ENCODE measurements at regions not wholly inside any gene's neighbourhood (a gene's known extent, or its start where the extent isn't known, plus 50 kb on each side); places are given as distances from the start of the nearest gene placed in this dataset.

GRCh38 chr1:239243006-239243405 is 143.4 kb upstream of the CHRM3 start:
- Histone ChIP-seq H3K9ac (ENCODE audit: low read length) (no peak overlapping the region), H3K27ac (ENCODE audit: low read length) (no peak overlapping the region)

DNA sequence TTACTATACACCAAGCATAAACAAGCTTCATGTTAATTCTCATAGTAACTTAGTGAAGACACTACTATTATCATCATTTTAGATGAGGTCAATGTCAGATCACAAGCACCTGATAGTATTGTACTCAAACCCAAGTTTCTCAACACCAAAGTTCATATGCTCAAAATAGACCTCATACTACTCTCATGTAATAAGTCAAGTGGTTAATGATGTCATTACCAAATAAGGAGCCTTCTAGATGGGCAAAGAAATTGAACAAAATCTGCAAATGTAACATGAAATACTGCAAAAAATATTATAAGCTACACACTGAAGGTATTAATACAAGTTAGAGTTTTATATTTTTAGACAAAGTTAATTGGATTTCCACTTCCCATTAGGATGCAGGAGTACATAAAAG is 144.0 kb upstream of the CHRM3 start:
- no peaks in the 10 kb centered on the region for H3K4me1 ChIP-seq (ENCODE audit: low read length)
- H3K36me3 ChIP-seq (replicated peaks; ENCODE audit: insufficient read depth, low read length): no peaks in the 10 kb centered on the region
- H3K4me2 ChIP-seq (ENCODE audit: low read depth, low read length): no peak overlapping the region
- no peaks in the 10 kb centered on the region for H3K9me3 ChIP-seq (replicated peaks; ENCODE audit: insufficient read depth, low read length)
- no peak overlapping the region for H3K27ac ChIP-seq (ENCODE audit: low read length)
- no peaks in the 10 kb centered on the region for H3K27me3 ChIP-seq (replicated peaks; ENCODE audit: insufficient read depth, low read length)
- H3F3A ChIP-seq (ENCODE audit: insufficient read depth, low read length): no peaks in the 10 kb centered on the region
- H3K79me2 ChIP-seq (ENCODE audit: low read length): no peaks in the 10 kb centered on the region
- H4K20me1 ChIP-seq (ENCODE audit: insufficient read depth, low read length): no peaks in the 10 kb centered on the region
- TF ChIP-seq, protein P1, sequence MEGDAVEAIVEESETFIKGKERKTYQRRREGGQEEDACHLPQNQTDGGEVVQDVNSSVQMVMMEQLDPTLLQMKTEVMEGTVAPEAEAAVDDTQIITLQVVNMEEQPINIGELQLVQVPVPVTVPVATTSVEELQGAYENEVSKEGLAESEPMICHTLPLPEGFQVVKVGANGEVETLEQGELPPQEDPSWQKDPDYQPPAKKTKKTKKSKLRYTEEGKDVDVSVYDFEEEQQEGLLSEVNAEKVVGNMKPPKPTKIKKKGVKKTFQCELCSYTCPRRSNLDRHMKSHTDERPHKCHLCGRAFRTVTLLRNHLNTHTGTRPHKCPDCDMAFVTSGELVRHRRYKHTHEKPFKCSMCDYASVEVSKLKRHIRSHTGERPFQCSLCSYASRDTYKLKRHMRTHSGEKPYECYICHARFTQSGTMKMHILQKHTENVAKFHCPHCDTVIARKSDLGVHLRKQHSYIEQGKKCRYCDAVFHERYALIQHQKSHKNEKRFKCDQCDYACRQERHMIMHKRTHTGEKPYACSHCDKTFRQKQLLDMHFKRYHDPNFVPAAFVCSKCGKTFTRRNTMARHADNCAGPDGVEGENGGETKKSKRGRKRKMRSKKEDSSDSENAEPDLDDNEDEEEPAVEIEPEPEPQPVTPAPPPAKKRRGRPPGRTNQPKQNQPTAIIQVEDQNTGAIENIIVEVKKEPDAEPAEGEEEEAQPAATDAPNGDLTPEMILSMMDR (IDR thresholded peaks at IDR 0.05; ENCODE audit: low read length): no peak
- no peaks in the 10 kb centered on the region for H3K9me2 ChIP-seq (replicated peaks; ENCODE audit: insufficient read depth, low read length)
- no peak for DNase-seq
- no peak overlapping the region for H3K9ac ChIP-seq (ENCODE audit: low read length)
- no peak overlapping the region for H2AFZ ChIP-seq (ENCODE audit: low read length)
- no peak overlapping the region for H3K4me3 ChIP-seq (ENCODE audit: low read length)

More at GRCh38 chr1:239243006-239243405, 143.4 kb upstream of the CHRM3 start:
- H3K4me1 ChIP-seq (ENCODE audit: low read length): no peaks in the 10 kb centered on the region
- peak; percentile 37 for DNase-seq
- no peaks in the 10 kb centered on the region for H3F3A ChIP-seq (ENCODE audit: insufficient read depth, low read length)
- H3K4me3 ChIP-seq (ENCODE audit: low read length): no peak overlapping the region
- no peak for TF ChIP-seq EZH2 (optimal IDR thresholded peaks at IDR 0.05; ENCODE audit: low read depth, low read length)
- no peak for TF ChIP-seq EZH2phosphoT487 (IDR thresholded peaks at IDR 0.05; ENCODE audit: low read length)
- TF ChIP-seq, protein P1 (IDR thresholded peaks at IDR 0.05; ENCODE audit: low read length): no peak
- H3K9me2 ChIP-seq (replicated peaks; ENCODE audit: insufficient read depth, low read length): no peaks in the 10 kb centered on the region
- no peaks in the 10 kb centered on the region for H3K36me3 ChIP-seq (replicated peaks; ENCODE audit: insufficient read depth, low read length)
- no peaks in the 10 kb centered on the region for H4K20me1 ChIP-seq (ENCODE audit: insufficient read depth, low read length)
- no peak overlapping the region for H3K4me2 ChIP-seq (ENCODE audit: low read depth, low read length)
- no peaks in the 10 kb centered on the region for H3K79me2 ChIP-seq (ENCODE audit: low read length)
- H3K9me3 ChIP-seq (replicated peaks; ENCODE audit: insufficient read depth, low read length): no peaks in the 10 kb centered on the region
- H2AFZ ChIP-seq (ENCODE audit: low read length): no peak overlapping the region
- no peaks in the 10 kb centered on the region for H3K27me3 ChIP-seq (replicated peaks; ENCODE audit: insufficient read depth, low read length)

DNA sequence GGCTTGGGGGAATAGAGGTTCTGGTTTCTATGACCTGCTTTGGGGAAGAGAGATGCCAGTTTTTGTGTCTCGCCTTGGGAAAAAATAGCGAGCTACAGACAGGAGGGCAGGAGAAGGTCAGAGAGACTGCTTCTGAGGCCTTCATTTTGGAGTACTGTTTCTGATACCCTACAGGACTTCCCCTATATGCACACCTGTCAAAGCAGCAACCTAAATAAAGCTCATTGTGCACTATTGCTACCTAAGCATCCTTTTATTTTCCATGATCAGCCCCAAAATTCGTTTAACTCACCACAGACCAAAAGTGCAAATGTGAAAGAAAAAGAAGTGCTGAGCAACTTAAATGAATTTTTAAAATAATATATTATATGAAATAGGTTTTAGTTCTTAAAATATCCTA is 145.6 kb upstream of the CHRM3 start:
- no peaks in the 10 kb centered on the region for H3K4me1 ChIP-seq (ENCODE audit: low read length)
- TF ChIP-seq, protein P1 (IDR thresholded peaks at IDR 0.05; ENCODE audit: low read length): no peak
- TF ChIP-seq EZH2 (optimal IDR thresholded peaks at IDR 0.05; ENCODE audit: low read depth, low read length): no peak
- TF ChIP-seq EZH2phosphoT487 (IDR thresholded peaks at IDR 0.05; ENCODE audit: low read length): no peak

More for the DNA sequence above, 145.6 kb upstream of the CHRM3 start:
- no peaks in the 10 kb centered on the region for H3F3A ChIP-seq (ENCODE audit: insufficient read depth, low read length)
- H4K20me1 ChIP-seq (ENCODE audit: insufficient read depth, low read length): no peaks in the 10 kb centered on the region
- no peak overlapping the region for H3K4me2 ChIP-seq (ENCODE audit: low read depth, low read length)
- H3K27me3 ChIP-seq (replicated peaks; ENCODE audit: insufficient read depth, low read length): no peaks in the 10 kb centered on the region
- H3K27ac ChIP-seq (ENCODE audit: low read length): no peak overlapping the region
- no peaks in the 10 kb centered on the region for H3K9me3 ChIP-seq (replicated peaks; ENCODE audit: insufficient read depth, low read length)
- H3K9me2 ChIP-seq (replicated peaks; ENCODE audit: insufficient read depth, low read length): no peaks in the 10 kb centered on the region
- no peaks in the 10 kb centered on the region for H3K36me3 ChIP-seq (replicated peaks; ENCODE audit: insufficient read depth, low read length)
- H3K9ac ChIP-seq (ENCODE audit: low read length): no peak overlapping the region
- DNase-seq: peak; percentile 74
- no peaks in the 10 kb centered on the region for H3K79me2 ChIP-seq (ENCODE audit: low read length)
- no peak overlapping the region for H2AFZ ChIP-seq (ENCODE audit: low read length)
- no peak overlapping the region for H3K4me3 ChIP-seq (ENCODE audit: low read length)

Data from MM.1S (cell line).